ENCODE measurements at regions not wholly inside any gene's neighbourhood (a gene's known extent, or its start where the extent isn't known, plus 50 kb on each side); places are given as distances from the start of the nearest gene placed in this dataset.

DNA sequence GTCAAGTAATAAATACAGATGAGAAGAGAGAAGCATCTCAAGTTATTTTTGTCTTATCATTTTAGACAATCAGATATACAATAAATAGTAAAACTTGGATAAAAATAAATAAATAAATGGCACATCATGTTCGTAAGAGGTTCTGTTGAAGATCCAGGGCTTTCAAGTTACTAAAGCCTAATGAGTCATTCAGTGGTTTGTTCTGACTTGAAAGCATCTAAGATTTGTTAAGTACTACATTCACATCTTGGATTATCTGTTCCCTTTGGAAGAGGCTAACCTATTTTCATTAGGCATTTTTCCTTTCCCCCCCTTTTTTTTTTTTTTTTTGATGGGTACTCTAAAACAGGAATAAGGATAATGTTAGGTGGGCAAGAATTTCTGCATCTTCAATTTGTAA, 429.3 kb downstream of the PCDH20 start:
- H3K9me3 ChIP-seq, result no peaks in the 10 kb centered on the region
- intact Hi-C loops (cut with DNase I; ENCODE audit: low total_unique reads), result no loop called here
- H3K27ac ChIP-seq, result no peak overlapping the region
- no peak for DNase-seq (ENCODE audit: low spot score in 2 of 2)
- TF ChIP-seq POLR2AphosphoS5 (IDR thresholded peaks at IDR 0.05) (no peak), POLR2A (IDR thresholded peaks at IDR 0.05) (no peak)
- TF ChIP-seq, protein P1, sequence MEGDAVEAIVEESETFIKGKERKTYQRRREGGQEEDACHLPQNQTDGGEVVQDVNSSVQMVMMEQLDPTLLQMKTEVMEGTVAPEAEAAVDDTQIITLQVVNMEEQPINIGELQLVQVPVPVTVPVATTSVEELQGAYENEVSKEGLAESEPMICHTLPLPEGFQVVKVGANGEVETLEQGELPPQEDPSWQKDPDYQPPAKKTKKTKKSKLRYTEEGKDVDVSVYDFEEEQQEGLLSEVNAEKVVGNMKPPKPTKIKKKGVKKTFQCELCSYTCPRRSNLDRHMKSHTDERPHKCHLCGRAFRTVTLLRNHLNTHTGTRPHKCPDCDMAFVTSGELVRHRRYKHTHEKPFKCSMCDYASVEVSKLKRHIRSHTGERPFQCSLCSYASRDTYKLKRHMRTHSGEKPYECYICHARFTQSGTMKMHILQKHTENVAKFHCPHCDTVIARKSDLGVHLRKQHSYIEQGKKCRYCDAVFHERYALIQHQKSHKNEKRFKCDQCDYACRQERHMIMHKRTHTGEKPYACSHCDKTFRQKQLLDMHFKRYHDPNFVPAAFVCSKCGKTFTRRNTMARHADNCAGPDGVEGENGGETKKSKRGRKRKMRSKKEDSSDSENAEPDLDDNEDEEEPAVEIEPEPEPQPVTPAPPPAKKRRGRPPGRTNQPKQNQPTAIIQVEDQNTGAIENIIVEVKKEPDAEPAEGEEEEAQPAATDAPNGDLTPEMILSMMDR (IDR thresholded peaks at IDR 0.05), result no peak
- H3K36me3 ChIP-seq, result no peaks in the 10 kb centered on the region
- no peaks in the 10 kb centered on the region for H3K4me1 ChIP-seq
- no peaks in the 10 kb centered on the region for H3K27me3 ChIP-seq
- no peak overlapping the region for H3K4me3 ChIP-seq

DNA sequence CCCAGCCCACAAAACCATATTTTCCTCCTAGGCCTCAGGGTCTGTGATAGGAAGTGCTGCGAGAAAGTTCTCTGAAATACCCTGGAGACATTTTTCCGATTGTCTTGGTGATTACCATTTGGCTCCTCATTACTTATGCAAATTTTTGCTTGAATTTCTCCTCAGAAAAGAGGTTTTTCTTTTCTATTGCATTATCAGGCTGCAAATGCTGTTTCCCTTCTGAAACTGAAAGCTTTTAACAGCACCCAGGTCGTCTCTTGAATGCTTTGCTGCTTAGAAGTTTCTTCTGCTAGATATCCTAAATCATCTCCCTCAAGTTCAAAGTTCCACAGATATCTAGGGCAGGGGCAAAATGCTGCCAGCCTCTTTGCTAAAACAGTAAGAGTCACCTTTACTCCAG, 434.2 kb downstream of the PCDH20 start:
- H3K27me3 ChIP-seq, result no peaks in the 10 kb centered on the region
- intact Hi-C loops (cut with DNase I; ENCODE audit: low total_unique reads), result no loop called here
- TF ChIP-seq POLR2A (IDR thresholded peaks at IDR 0.05), result no peak
- TF ChIP-seq, protein P1 (IDR thresholded peaks at IDR 0.05), result no peak
- TF ChIP-seq POLR2AphosphoS5 (IDR thresholded peaks at IDR 0.05), result no peak
- no peaks in the 10 kb centered on the region for H3K4me1 ChIP-seq
- H3K27ac ChIP-seq, result no peak overlapping the region
- no peak overlapping the region for H3K4me3 ChIP-seq
- H3K9me3 ChIP-seq, result no peaks in the 10 kb centered on the region
- DNase-seq (ENCODE audit: low spot score in 2 of 2), result no peak
- H3K36me3 ChIP-seq, result no peaks in the 10 kb centered on the region

DNA sequence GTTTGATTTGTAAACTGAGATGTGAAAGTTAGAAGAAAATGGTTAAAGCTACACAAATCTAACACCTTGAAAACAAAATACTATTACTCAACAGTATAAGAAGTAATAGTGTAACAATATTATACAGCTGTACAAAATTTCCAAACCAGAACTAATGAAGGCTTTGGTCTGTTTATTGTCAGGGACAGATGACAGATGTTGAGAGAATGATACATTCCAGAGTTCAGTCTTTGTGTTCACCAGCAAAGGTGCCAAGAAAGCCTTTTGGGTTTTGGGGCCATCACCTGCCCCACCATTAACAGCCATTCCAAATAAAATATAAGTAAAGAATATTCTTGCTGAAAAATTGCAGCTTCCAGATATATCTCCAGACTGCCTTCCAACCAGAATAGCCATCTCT, 439.3 kb downstream of the PCDH20 start:
- TF ChIP-seq POLR2A (IDR thresholded peaks at IDR 0.05) (no peak), POLR2AphosphoS5 (IDR thresholded peaks at IDR 0.05) (no peak)
- TF ChIP-seq, protein P1 (IDR thresholded peaks at IDR 0.05), result no peak
- no peak overlapping the region for H3K4me3 ChIP-seq
- H3K9me3 ChIP-seq, result no peaks in the 10 kb centered on the region
- H3K27ac ChIP-seq, result no peak overlapping the region
- DNase-seq (ENCODE audit: low spot score in 2 of 2), result no peak
- intact Hi-C loops (cut with DNase I; ENCODE audit: low total_unique reads), result no loop called here
- H3K4me1 ChIP-seq, result no peaks in the 10 kb centered on the region
- no peaks in the 10 kb centered on the region for H3K27me3 ChIP-seq
- no peaks in the 10 kb centered on the region for H3K36me3 ChIP-seq

DNA sequence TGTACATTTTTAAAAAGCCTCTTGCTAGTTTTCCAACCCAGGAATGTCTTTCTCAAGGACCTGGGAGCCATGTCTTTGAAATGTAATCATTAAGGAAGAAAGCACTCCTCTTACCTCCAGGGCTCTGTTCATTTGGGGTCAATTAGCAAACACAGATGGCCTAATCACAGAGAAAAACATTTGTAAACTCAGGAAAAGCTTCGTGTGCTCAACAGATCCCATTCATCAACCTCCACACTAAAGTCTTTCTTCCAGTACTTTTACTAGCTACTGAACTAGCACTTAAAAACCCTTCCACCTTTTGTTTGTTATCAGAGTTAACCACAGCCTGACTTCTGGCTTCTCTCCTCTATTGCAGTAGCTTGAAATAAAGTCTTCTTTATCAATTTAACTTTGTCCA, 441.4 kb downstream of the PCDH20 start:
- no peaks in the 10 kb centered on the region for H3K36me3 ChIP-seq
- no peak overlapping the region for H3K27ac ChIP-seq
- DNase-seq (ENCODE audit: low spot score in 2 of 2), result no peak
- intact Hi-C loops (cut with DNase I; ENCODE audit: low total_unique reads), result no loop called here
- H3K4me3 ChIP-seq, result no peak overlapping the region
- TF ChIP-seq POLR2AphosphoS5 (IDR thresholded peaks at IDR 0.05), result no peak
- no peak for TF ChIP-seq POLR2A (IDR thresholded peaks at IDR 0.05)
- TF ChIP-seq, protein P1 (IDR thresholded peaks at IDR 0.05), result no peak
- H3K4me1 ChIP-seq, result no peaks in the 10 kb centered on the region
- H3K27me3 ChIP-seq, result no peaks in the 10 kb centered on the region
- H3K9me3 ChIP-seq, result no peaks in the 10 kb centered on the region

DNA sequence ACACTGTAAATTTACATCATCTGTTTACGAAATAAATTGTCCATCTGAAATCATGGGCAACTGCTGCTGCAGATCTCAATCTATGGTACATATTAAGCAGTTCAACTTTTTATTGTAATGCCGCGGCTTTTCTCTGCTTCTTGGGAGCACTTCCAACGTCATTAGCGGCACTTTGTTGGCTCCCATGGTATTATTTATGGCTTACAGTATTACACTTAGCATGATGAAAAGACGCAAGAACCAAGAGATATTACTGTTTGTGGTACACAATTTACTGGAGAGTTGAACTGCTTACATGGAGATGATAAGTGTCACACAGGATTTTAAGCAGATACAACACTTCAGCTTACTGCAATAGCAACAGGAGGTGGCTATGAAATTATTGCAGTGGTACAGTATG, 442.1 kb downstream of the PCDH20 start:
- no peaks in the 10 kb centered on the region for H3K9me3 ChIP-seq
- H3K36me3 ChIP-seq, result no peaks in the 10 kb centered on the region
- no peaks in the 10 kb centered on the region for H3K4me1 ChIP-seq
- H3K27ac ChIP-seq, result no peak overlapping the region
- intact Hi-C loops (cut with DNase I; ENCODE audit: low total_unique reads), result no loop called here
- DNase-seq (ENCODE audit: low spot score in 2 of 2), result no peak
- H3K4me3 ChIP-seq, result no peak overlapping the region
- TF ChIP-seq POLR2AphosphoS5 (IDR thresholded peaks at IDR 0.05), result no peak
- TF ChIP-seq, protein P1 (IDR thresholded peaks at IDR 0.05), result no peak
- no peak for TF ChIP-seq POLR2A (IDR thresholded peaks at IDR 0.05)
- no peaks in the 10 kb centered on the region for H3K27me3 ChIP-seq

Measured in breast epithelium (tissue), 4 donors.